ENCODE measurements at regions not wholly inside any gene's neighbourhood (a gene's known extent, or its start where the extent isn't known, plus 50 kb on each side); places are given as distances from the start of the nearest gene placed in this dataset.

DNA sequence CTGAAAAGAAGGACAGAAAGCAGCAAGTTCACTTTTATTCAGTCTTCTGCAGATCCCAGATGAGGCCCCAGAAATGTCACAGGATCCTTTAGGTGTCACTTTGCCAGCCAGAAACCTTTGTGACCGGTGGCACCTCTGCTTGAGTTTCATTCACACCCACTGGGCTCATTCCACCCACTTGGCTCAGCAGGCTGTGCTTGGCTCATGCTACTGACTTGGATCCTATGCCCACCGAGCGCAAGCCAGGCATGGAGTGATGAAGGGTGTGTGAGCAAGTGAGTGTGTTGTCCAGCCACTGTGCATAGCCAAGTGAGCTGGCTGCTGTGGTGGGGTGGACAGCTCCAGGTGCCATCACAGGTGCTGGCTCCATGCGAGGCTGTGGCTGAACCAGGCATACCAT is 357.0 kb upstream of the GULP1 start:
- TF ChIP-seq, protein P1, sequence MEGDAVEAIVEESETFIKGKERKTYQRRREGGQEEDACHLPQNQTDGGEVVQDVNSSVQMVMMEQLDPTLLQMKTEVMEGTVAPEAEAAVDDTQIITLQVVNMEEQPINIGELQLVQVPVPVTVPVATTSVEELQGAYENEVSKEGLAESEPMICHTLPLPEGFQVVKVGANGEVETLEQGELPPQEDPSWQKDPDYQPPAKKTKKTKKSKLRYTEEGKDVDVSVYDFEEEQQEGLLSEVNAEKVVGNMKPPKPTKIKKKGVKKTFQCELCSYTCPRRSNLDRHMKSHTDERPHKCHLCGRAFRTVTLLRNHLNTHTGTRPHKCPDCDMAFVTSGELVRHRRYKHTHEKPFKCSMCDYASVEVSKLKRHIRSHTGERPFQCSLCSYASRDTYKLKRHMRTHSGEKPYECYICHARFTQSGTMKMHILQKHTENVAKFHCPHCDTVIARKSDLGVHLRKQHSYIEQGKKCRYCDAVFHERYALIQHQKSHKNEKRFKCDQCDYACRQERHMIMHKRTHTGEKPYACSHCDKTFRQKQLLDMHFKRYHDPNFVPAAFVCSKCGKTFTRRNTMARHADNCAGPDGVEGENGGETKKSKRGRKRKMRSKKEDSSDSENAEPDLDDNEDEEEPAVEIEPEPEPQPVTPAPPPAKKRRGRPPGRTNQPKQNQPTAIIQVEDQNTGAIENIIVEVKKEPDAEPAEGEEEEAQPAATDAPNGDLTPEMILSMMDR (IDR thresholded peaks at IDR 0.05): no peak
- no peak overlapping the region for H3K27ac Mint-ChIP-seq (ENCODE audit: unreplicated experiment)

DNA sequence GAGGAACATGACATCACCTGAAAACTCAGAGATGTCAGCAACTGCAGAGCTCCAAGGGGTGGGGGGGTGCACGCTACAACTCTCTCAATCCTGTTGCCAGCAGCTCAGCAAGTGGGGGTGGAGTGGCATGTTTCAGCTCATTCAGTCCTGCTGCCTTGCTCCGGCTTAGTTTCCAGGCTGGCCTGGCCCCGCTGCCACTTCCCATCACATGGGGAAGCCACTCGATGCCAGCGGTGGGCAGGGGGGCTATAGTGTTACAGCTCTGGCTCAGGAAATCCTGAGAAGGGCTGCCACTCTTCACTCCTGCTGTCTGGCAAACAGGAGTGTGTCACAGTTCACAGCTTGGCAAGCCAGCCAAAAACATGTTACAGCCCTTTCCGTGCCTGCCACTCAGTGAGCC is 356.5 kb upstream of the GULP1 start:
- DNase-seq (ENCODE audit: extremely low spot score, unreplicated experiment): no peak

More for the DNA sequence above, 357.0 kb upstream of the GULP1 start:
- Mint-ChIP-seq H3K36me3 (ENCODE audit: unreplicated experiment) (no peaks in the 10 kb centered on the region), H3K9me3 (ENCODE audit: unreplicated experiment) (no peaks in the 10 kb centered on the region), H3K27me3 (ENCODE audit: unreplicated experiment) (no peaks in the 10 kb centered on the region), H3K4me1 (ENCODE audit: unreplicated experiment) (peaks cover 6% of the 10 kb centered on the region), H3K4me3 (ENCODE audit: unreplicated experiment) (no peak overlapping the region)
- DNase-seq (ENCODE audit: extremely low spot score, unreplicated experiment): no peak

DNA sequence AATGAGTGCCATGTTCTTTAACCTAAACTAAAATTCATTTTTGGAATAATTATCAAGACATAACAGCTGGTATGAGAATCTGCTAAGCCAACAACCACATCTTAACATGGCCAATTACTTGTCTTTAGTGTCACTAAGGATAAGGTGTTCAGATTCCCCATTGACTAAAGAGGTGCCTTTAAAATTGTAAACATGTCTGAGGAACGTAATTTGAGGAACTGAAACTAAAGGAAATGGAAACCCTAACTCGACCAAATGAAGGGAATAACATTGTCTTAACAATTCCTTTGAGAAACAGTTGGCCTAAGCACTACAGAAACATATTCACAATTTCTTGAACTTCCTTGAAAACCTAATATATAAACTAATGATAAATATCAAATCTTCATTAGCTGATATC is 355.4 kb upstream of the GULP1 start:
- Mint-ChIP-seq H3K9me3 (ENCODE audit: unreplicated experiment) (no peaks in the 10 kb centered on the region), H3K27me3 (ENCODE audit: unreplicated experiment) (no peaks in the 10 kb centered on the region), H3K4me3 (ENCODE audit: unreplicated experiment) (no peak overlapping the region), H3K36me3 (ENCODE audit: unreplicated experiment) (no peaks in the 10 kb centered on the region), H3K4me1 (ENCODE audit: unreplicated experiment) (peaks cover 7% of the 10 kb centered on the region), H3K27ac (ENCODE audit: unreplicated experiment) (no peak overlapping the region)
- no peak for DNase-seq (ENCODE audit: extremely low spot score, unreplicated experiment)
- TF ChIP-seq, protein P1 (IDR thresholded peaks at IDR 0.05): no peak

More for the DNA sequence above, 356.5 kb upstream of the GULP1 start:
- Mint-ChIP-seq H3K4me3 (ENCODE audit: unreplicated experiment) (no peak overlapping the region), H3K27ac (ENCODE audit: unreplicated experiment) (no peak overlapping the region), H3K4me1 (ENCODE audit: unreplicated experiment) (peaks cover 7% of the 10 kb centered on the region), H3K9me3 (ENCODE audit: unreplicated experiment) (no peaks in the 10 kb centered on the region), H3K27me3 (ENCODE audit: unreplicated experiment) (no peaks in the 10 kb centered on the region), H3K36me3 (ENCODE audit: unreplicated experiment) (no peaks in the 10 kb centered on the region)
- TF ChIP-seq, protein P1 (IDR thresholded peaks at IDR 0.05): no peak

DNA sequence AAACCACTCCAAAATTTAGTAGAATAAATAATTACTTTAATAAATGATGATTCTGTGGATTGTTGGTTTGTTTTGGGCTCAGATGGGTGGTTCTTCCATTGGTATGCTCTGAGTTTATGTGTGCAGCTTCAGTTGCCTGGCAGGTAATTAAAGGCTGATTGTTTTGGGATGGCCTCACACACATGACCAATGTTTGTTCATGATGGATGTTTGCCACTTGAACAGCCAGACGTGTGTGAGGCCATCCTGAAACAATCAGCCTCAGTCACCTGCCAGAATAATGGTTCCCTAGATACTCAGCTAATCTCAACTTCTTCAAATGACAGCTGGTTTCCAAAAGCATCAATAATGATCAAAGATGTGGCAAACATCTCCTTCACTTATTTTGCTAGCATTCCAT is 352.5 kb upstream of the GULP1 start:
- H3K4me1 Mint-ChIP-seq (ENCODE audit: unreplicated experiment): peaks cover 7% of the 10 kb centered on the region
- H3K4me3 Mint-ChIP-seq (ENCODE audit: unreplicated experiment): no peak overlapping the region
- no peaks in the 10 kb centered on the region for H3K36me3 Mint-ChIP-seq (ENCODE audit: unreplicated experiment)
- no peak for DNase-seq (ENCODE audit: extremely low spot score, unreplicated experiment)
- H3K27ac Mint-ChIP-seq (ENCODE audit: unreplicated experiment): no peak overlapping the region
- H3K9me3 Mint-ChIP-seq (ENCODE audit: unreplicated experiment): no peaks in the 10 kb centered on the region
- H3K27me3 Mint-ChIP-seq (ENCODE audit: unreplicated experiment): no peaks in the 10 kb centered on the region
- TF ChIP-seq, protein P1 (IDR thresholded peaks at IDR 0.05): no peak

DNA sequence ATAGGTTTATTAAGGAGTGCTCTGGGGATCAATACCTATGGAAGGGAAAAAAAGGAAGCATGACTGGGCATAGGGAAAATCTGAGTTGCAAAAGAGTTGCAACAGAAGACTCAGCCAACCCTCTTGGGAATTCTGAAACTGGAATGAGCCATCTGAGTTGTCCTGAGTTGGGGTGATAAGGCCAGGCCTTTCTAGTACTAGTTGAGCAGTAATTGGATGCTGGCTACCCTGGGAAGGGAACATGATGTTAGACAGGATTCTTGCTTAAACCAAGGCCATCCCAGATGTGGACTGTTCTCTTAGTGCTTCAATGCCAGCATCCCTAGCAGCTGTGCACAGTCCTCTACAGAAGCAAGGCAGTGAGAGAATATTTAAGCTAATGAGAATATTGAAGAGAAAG is 348.8 kb upstream of the GULP1 start:
- TF ChIP-seq, protein P1 (IDR thresholded peaks at IDR 0.05): no peak
- Mint-ChIP-seq H3K27ac (ENCODE audit: unreplicated experiment) (no peak overlapping the region), H3K9me3 (ENCODE audit: unreplicated experiment) (no peaks in the 10 kb centered on the region), H3K4me3 (ENCODE audit: unreplicated experiment) (no peak overlapping the region), H3K36me3 (ENCODE audit: unreplicated experiment) (no peaks in the 10 kb centered on the region), H3K27me3 (ENCODE audit: unreplicated experiment) (no peaks in the 10 kb centered on the region), H3K4me1 (ENCODE audit: unreplicated experiment) (peaks cover 7% of the 10 kb centered on the region)
- DNase-seq (ENCODE audit: extremely low spot score, unreplicated experiment): no peak
